Activated CD4-positive, alpha-beta T cell treated with anti-CD3 and anti-CD28 coated beads, Interleukin-2, amount 50 U/mL, for 4 hours (primary cell): ENCODE measurements at regions not wholly inside any gene's neighbourhood (a gene's known extent, or its start where the extent isn't known, plus 50 kb on each side); places are given as distances from the start of the nearest gene placed in this dataset.

Experiments used
- DNase-seq, 2 experiments: peaks; one replicate each; pipeline ENCODE4 v3.0.0-alpha.2; 2020

- DNase-seq = no peak
These were observed 54.4 kb upstream of the C1orf174 start for GRCh38 chr1:3954170-3955169.

- no peak for DNase-seq
These were observed 55.2 kb upstream of the C1orf174 start for GRCh38 chr1:3955196-3955772.

- DNase-seq = no peak
These were observed 56.6 kb upstream of the C1orf174 start for GRCh38 chr1:3956527-3957170.

- no peak for DNase-seq
These were observed 59.3 kb upstream of the C1orf174 start for GRCh38 chr1:3959361-3959760.

GRCh38 chr1:3963554-3963953, 63.5 kb upstream of the C1orf174 start:
- DNase-seq = no peak

- DNase-seq = no peak
These were observed 65.6 kb upstream of the C1orf174 start for GRCh38 chr1:3965693-3966092.

GRCh38 chr1:3968851-3969250, 68.8 kb upstream of the C1orf174 start:
- DNase-seq = no peak

GRCh38 chr1:3971981-3972380, 71.9 kb upstream of the C1orf174 start:
- no peak for DNase-seq

GRCh38 chr1:3975903-3976630, 76.0 kb upstream of the C1orf174 start:
- DNase-seq = no peak

GRCh38 chr1:3976821-3977220, 76.7 kb upstream of the C1orf174 start:
- no peak for DNase-seq

GRCh38 chr1:3978196-3978989, 78.3 kb upstream of the C1orf174 start:
- DNase-seq = no peak

GRCh38 chr1:3978990-3979325, 78.9 kb upstream of the C1orf174 start:
- DNase-seq = no peak

- no peak for DNase-seq
These were observed 81.2 kb upstream of the C1orf174 start for GRCh38 chr1:3981261-3981660.

- no peak for DNase-seq
These were observed 81.9 kb upstream of the C1orf174 start for GRCh38 chr1:3981746-3982505.

- no peak for DNase-seq
These were observed 83.1 kb upstream of the C1orf174 start for GRCh38 chr1:3983181-3983580.

GRCh38 chr1:3984586-3984985, 84.5 kb upstream of the C1orf174 start:
- DNase-seq = no peak

GRCh38 chr1:3986686-3987218, 86.7 kb upstream of the C1orf174 start:
- no peak for DNase-seq

GRCh38 chr1:3987669-3988235, 87.7 kb upstream of the C1orf174 start:
- DNase-seq = no peak

GRCh38 chr1:3988431-3988830, 88.4 kb upstream of the C1orf174 start:
- no peak for DNase-seq

GRCh38 chr1:3989465-3989864, 89.4 kb upstream of the C1orf174 start:
- no peak for DNase-seq

GRCh38 chr1:3992103-3992556, 92.1 kb upstream of the C1orf174 start:
- DNase-seq = no peak
